Activated CD8-positive, alpha-beta memory T cell treated with anti-CD3 and anti-CD28 coated beads, Interleukin-2, amount 10 ng/mL, durations not matched to agents 7 days and 5 days (primary cell): ENCODE measurements at regions not wholly inside any gene's neighbourhood (a gene's known extent, or its start where the extent isn't known, plus 50 kb on each side); places are given as distances from the start of the nearest gene placed in this dataset.

ENCODE experiments used
- ATAC-seq: fragments of 150-1000 bp; cut with Tn5 transposase; one replicate; pipeline ENCODE4 v1.10.0; 2021; ENCODE audit warnings: moderate library complexity
- CTCF ChIA-PET: fragments of 350-600 bp; sonication (Branson Sonifier 250); formaldehyde crosslinking; loops from one replicate; lab custom pipeline; 2021; ENCODE audit warnings: antibody characterized with exemption; lab: Charles Lee
- DNase-seq: peaks from one replicate; pipeline ENCODE4 v3.0.0-alpha.2; 2020
- H3K27ac Mint-ChIP-seq: one replicate; pipeline ENCODE4 v1.8.0; 2021; ENCODE audit warnings: mild to moderate bottlenecking, mixed read lengths
- H3K27me3 Mint-ChIP-seq: one replicate; pipeline ENCODE4 v1.8.0; 2021; ENCODE audit warnings: mixed read lengths
- H3K36me3 Mint-ChIP-seq: one replicate; pipeline ENCODE4 v1.8.0; 2021; ENCODE audit warnings: mild to moderate bottlenecking, mixed read lengths
- H3K4me1 Mint-ChIP-seq: one replicate; pipeline ENCODE4 v1.8.0; 2021; ENCODE audit warnings: mixed read lengths
- H3K4me3 Mint-ChIP-seq: one replicate; pipeline ENCODE4 v1.8.0; 2021; ENCODE audit warnings: mild to moderate bottlenecking, moderate library complexity, mixed read lengths
- H3K9me3 Mint-ChIP-seq: one replicate; pipeline ENCODE4 v1.8.0; 2022; ENCODE audit warnings: low read depth, mixed read lengths

DNA sequence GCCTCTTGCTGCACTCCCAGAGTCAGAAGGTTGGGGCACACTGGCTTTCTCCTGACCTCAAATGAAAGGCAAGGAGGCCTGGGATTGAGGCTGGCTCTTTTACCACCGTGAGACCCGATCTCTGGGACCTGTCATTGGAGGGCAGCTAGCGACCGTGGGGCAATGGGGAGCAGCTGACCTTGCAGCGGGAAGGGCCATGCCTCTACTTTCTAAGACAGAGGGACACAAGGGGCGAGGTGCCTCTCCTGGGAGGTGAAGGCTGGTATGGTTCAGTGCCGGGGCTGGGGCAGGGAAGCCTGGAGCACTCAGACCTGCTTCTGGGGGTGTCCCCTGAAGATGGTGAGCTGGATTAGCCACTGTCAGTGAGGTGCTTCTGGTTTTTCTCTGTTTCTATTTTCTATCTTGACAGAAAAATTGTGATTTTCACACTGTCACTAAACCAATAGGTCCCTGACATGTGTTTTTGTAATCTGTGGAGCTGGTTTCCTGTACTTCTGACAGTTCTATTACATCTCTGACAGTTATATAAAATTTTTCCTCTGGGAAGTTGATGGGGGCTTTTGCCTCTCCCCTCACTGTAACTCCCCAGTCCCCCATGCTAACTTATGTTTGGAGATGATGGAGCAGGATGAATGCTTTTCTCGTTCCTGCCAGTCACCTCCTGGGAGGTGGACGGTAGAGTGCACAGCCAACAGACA lies 340.8 kb downstream of the RPS24 start:
- Mint-ChIP-seq H3K36me3 (no peaks in the 10 kb centered on the region), H3K9me3 (no peaks in the 10 kb centered on the region), H3K27ac (no peak overlapping the region), H3K27me3 (peaks cover 3% of the 10 kb centered on the region), H3K4me3 (no peak overlapping the region), H3K4me1 (no peaks in the 10 kb centered on the region)
- CTCF ChIA-PET = no interaction called here
- ATAC-seq (no peak), DNase-seq (no peak)

DNA sequence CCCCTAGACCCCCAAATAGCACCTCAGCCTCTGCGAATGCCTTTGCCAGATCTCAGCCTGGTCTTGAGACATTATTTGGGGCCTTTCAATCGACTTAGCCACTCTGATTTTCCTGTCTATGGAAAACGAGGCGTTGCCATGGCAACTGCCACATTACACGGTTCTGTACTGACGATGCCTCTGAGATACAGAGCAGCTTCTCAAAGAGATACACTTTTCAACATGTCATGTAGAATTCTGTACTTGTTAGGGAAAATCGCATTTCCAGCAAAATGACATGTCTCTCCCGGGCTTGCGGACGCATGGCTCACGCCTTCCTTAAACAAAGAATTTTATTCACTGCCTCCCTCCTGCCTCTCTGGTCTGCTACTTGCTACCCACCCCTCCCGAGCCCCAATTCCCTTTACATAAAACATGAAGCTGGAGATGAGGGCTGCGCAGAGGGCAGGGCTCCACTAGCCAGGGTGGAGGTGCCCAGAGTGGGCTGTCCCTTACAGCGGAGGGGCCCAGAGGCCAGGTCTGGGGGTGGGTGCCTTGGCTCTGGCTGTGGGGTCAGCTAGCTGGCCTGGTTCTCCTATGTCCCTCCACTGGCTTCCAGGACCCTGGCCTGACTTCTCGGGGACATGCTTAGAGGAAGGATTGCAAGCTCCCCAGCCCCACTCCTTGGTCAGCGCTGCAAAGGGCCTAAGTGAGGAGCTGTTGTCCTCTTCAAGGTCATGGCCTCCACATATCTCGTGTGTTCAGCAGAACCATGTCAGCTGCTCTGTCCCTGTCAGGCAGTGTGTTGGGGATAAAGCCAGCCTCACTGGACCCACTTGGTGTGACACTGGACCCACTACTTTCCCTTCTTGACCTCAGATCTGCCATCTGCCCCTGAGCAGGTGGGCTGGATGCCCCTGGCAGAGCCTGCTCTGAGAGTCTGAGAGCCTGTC lies 342.5 kb downstream of the RPS24 start:
- Mint-ChIP-seq H3K27me3 (peaks cover 4% of the 10 kb centered on the region), H3K4me3 (no peak overlapping the region), H3K27ac (no peak overlapping the region), H3K4me1 (no peaks in the 10 kb centered on the region), H3K36me3 (no peaks in the 10 kb centered on the region), H3K9me3 (no peaks in the 10 kb centered on the region)
- DNase-seq (no peak), ATAC-seq (no peak)
- CTCF ChIA-PET = no interaction called here

DNA sequence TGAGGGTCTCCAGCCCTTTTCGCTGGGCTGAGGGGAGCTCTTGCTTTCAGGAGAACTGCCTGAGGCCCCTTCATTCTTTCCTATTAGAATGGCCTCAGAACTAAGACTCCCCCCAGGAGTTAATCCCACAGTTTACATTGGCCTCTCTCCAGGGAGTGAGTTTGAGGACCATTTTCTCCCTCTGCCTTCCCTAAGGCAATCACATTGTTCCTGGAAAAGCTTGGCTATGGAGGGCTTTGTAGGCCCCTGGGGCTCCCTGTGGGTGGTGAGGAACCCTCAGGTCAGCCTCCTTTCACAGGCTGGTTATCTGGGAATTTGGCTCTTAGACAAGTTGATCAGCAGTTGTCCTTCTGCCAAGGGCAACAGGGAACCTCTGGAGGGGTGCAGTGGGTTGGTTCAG lies 343.7 kb downstream of the RPS24 start:
- DNase-seq (no peak), ATAC-seq (no peak)
- H3K9me3 Mint-ChIP-seq = no peaks in the 10 kb centered on the region
- CTCF ChIA-PET = no interaction called here
- no peak overlapping the region for H3K4me3 Mint-ChIP-seq
- peaks cover 4% of the 10 kb centered on the region for H3K27me3 Mint-ChIP-seq
- H3K4me1 Mint-ChIP-seq = no peaks in the 10 kb centered on the region
- no peak overlapping the region for H3K27ac Mint-ChIP-seq
- no peaks in the 10 kb centered on the region for H3K36me3 Mint-ChIP-seq

DNA sequence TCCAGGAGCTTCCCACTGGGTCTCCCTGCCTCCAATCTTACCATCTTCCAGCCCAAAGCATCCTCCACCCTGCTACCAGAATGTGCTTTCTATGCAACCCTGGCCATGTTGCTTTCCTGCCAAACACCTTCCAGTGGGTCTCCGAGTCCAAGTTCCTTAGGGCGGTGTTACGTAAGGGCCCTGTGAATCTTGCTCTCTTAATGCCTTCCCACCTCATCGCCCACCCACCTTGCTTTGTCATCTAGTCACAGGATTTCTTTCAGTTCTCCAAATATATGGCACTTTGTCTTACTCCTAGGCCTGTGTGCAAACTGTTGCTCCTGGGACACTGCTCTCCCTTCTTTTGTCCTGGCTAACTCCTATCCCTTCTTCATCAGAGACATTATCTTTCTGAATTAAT lies 344.5 kb downstream of the RPS24 start:
- Mint-ChIP-seq H3K4me1 (no peaks in the 10 kb centered on the region), H3K36me3 (no peaks in the 10 kb centered on the region), H3K27ac (no peak overlapping the region), H3K27me3 (peaks cover 6% of the 10 kb centered on the region), H3K4me3 (no peak overlapping the region), H3K9me3 (no peaks in the 10 kb centered on the region)
- no peak for ATAC-seq
- CTCF ChIA-PET = no interaction called here
- no peak for DNase-seq

DNA sequence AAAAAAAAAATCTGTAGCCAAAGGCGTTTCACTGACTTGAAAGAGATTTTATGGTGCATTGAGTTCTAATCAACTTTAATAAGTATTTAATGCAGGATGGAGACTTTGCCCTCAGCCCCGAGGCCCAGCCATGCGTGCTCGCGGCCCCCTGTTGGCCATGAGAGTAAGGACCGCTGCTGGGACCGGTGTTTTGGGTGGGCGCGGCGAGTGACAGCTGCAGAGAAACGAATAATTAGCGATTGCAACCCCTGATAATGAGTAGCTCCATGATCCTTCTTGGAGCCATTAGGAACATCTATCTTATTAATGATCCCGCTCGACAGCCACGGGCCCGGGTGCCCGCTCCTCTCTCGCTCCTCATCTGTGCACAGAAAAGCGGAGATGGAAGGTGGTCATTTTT lies 347.4 kb downstream of the RPS24 start:
- no peaks in the 10 kb centered on the region for H3K36me3 Mint-ChIP-seq
- no peaks in the 10 kb centered on the region for H3K9me3 Mint-ChIP-seq
- H3K27me3 Mint-ChIP-seq = peaks cover 11% of the 10 kb centered on the region
- ATAC-seq = no peak
- H3K4me3 Mint-ChIP-seq = no peak overlapping the region
- CTCF ChIA-PET = no interaction called here
- no peak overlapping the region for H3K27ac Mint-ChIP-seq
- DNase-seq = no peak
- H3K4me1 Mint-ChIP-seq = no peaks in the 10 kb centered on the region

DNA sequence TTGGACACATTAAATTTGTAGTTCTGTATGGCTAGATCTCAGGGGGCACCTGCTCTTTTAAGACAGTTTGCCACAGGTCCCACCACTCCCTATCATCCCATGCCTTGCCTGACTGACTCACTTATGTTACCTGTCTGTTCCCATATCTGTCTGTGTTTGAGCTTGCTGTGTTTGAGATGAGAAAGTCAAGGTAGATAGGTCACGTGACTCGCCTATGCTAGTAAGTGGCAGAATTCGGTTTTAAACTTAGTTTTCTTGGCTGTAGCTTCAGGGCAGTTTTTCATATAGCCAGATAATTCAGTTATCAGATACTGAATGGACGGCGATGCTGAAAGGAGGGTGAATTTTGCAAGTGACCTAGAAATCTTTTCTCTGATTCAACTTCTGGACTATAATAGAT lies 348.4 kb downstream of the RPS24 start:
- CTCF ChIA-PET = no interaction called here
- ATAC-seq (no peak), DNase-seq (no peak)
- H3K4me1 Mint-ChIP-seq = no peaks in the 10 kb centered on the region
- H3K27me3 Mint-ChIP-seq = peaks cover 11% of the 10 kb centered on the region
- H3K27ac Mint-ChIP-seq = no peak overlapping the region
- H3K4me3 Mint-ChIP-seq = no peak overlapping the region
- H3K36me3 Mint-ChIP-seq = no peaks in the 10 kb centered on the region
- H3K9me3 Mint-ChIP-seq = no peaks in the 10 kb centered on the region

DNA sequence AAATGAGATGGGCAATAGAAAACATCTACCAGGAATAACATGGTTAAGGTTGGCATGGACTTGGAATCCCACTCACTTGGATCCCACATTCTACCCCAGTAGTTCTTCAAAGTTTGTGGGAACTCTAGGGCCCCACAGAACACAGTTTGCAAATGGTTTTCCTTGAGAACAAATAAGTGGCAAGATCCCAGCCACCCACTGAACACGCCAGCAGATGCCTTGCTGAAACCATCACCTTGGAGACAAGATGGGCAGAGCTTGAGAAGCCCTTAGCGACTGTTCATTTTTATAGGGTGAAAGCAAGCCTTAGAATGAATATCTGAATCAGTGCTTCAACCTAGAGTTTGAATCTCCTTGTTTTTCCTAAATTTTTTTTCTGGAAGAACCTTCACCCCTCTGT lies 349.1 kb downstream of the RPS24 start:
- Mint-ChIP-seq H3K9me3 (no peaks in the 10 kb centered on the region), H3K4me1 (no peaks in the 10 kb centered on the region), H3K27me3 (peaks cover 11% of the 10 kb centered on the region), H3K4me3 (no peak overlapping the region), H3K27ac (no peak overlapping the region), H3K36me3 (no peaks in the 10 kb centered on the region)
- ATAC-seq = no peak
- DNase-seq = no peak
- CTCF ChIA-PET = no interaction called here

DNA sequence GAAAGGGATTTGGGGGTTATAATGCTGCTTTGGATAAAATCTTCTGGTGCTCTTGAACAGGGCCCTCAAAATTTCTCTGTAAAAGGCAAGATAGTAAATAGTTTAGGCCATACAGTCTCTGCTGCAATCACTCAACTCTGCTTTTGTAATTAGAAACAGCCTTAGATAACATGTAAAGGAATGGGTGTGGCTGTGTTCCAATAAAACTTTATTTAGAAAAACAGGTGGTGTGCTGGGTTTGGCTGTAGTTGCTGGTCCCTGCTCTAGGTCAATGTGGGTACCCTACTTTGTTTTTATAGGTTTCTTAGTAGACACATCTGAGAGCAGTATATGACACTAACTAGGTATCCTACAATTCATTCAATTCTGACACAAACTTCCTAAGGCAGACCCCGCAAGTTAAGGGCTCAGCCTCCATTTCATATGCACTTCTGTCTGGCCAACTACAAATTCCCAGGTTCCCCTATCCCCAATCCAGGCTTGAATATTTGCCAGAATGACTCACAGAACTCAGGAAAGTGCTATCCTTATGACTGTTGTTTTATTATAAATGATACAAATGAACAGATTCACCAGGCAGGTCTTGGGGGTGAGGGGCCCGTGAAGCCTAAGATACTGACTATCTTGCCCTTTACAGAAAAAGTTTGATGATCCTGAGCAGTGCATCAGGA lies 349.9 kb downstream of the RPS24 start:
- CTCF ChIA-PET = no interaction called here
- H3K27ac Mint-ChIP-seq = no peak overlapping the region
- no peaks in the 10 kb centered on the region for H3K4me1 Mint-ChIP-seq

DNA sequence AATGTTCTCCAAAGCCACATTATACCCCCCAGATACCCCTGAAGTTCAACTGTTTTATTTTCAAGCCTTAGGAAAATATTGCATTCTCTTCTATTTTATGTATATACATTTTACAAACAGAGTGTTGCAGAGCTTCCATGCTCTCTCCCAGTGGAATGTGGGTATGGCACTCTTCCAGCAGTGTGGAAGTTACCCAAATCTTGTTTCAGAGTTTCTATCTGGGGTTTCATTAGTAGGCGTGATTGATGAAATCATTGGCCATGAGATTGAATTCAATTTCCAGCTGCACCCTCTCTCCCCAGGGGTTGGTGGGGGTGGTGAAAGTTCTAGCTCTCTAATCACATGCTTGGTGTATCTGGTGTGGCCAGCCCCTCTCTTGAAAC lies 350.4 kb downstream of the RPS24 start:
- CTCF ChIA-PET = interaction anchor here (0.9 kb wide), 1 partner anchor 337 kb away, joined by 3 read pairs; no protein-coding TSS in a partner anchor
- H3K4me1 Mint-ChIP-seq = no peaks in the 10 kb centered on the region
- no peak for ATAC-seq
- H3K27me3 Mint-ChIP-seq = peaks cover 11% of the 10 kb centered on the region
- no peak overlapping the region for H3K27ac Mint-ChIP-seq
- H3K36me3 Mint-ChIP-seq = no peaks in the 10 kb centered on the region
- DNase-seq = no peak
- no peak overlapping the region for H3K4me3 Mint-ChIP-seq
- no peaks in the 10 kb centered on the region for H3K9me3 Mint-ChIP-seq

More for the DNA sequence above, 349.9 kb downstream of the RPS24 start:
- Mint-ChIP-seq H3K27me3 (peaks cover 11% of the 10 kb centered on the region), H3K36me3 (no peaks in the 10 kb centered on the region), H3K4me3 (no peak overlapping the region), H3K9me3 (no peaks in the 10 kb centered on the region)
- ATAC-seq (no peak), DNase-seq (no peak)

DNA sequence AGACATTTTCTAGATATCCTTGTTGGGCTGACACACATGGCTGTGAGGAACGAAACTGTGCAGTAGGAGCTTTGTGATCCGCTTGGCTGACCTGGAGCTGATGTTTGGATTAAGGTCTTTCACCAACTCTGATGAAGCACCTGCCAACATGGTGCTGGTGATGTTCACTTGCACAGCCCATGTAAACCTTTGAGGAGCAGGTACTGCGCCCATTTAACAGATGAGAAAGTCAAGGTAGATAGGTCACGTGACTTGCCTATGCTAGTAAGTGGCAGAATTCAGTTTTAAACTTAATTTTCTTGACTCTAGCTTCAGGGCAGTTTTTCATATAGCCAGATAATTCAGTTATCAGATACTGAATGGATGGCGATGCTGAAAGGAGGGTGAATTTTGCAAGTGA lies 351.9 kb downstream of the RPS24 start:
- DNase-seq (no peak), ATAC-seq (no peak)
- Mint-ChIP-seq H3K4me3 (no peak overlapping the region), H3K27ac (no peak overlapping the region), H3K9me3 (no peaks in the 10 kb centered on the region), H3K27me3 (peaks cover 9% of the 10 kb centered on the region), H3K36me3 (no peaks in the 10 kb centered on the region), H3K4me1 (no peaks in the 10 kb centered on the region)
- CTCF ChIA-PET = no interaction called here

DNA sequence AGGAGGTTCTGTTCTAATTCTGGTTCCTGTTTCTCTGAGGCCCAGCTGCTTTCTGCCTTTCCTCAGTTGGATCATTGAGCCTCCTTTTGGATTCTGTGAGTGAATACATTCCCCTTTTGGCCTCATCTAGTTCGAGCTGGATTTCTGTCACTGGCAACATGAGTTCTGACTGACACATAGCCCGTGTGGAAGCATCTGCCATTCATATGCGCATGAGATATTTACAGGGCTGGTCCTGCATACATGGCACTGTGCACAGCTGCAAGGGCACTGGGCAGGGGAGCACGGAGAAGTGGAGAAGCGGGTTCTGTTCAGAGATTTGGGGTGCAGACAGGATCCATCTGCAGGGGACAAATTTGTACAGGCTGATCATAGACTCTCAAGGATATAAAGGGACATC lies 352.8 kb downstream of the RPS24 start:
- H3K9me3 Mint-ChIP-seq = no peaks in the 10 kb centered on the region
- no peak overlapping the region for H3K4me3 Mint-ChIP-seq
- H3K27ac Mint-ChIP-seq = no peak overlapping the region
- H3K27me3 Mint-ChIP-seq = peaks cover 9% of the 10 kb centered on the region
- ATAC-seq (no peak), DNase-seq (no peak)
- H3K4me1 Mint-ChIP-seq = no peaks in the 10 kb centered on the region
- CTCF ChIA-PET = no interaction called here
- H3K36me3 Mint-ChIP-seq = no peaks in the 10 kb centered on the region

DNA sequence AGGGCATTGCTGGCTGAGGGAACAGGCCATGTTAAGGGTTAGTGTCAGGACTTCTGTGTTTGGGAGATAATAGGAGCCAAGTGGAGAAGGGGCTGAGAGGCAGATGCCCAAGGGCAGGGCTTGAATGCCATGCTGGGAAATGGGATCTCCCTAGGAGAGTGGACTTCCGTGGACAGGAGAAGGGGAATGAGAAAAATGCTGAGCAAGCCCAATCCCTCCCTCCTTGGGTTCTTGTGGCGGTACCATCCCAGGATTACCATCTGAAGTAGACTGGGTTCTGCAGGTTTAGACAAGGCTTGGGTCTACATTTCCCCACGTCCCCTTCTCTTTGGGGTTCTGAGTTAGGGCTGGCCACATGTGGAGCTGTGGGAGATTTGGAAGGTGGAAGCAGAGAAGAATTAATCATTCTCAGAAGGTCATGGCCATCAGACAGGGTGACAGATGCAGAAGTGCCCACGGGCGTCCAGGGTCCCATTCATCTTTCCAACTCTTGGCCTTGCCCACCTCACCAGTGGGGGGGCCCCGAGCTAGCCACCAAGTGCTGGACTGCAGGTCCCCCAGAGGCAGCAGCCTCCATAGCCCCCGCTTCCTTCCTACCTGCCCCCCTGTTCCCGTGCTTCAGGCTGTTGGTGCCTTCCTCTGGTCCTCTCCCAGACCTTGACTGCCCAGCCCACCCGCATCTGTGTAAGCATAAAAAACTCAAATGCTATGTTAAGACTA lies 354.8 kb downstream of the RPS24 start:
- Mint-ChIP-seq H3K36me3 (no peaks in the 10 kb centered on the region), H3K4me1 (no peaks in the 10 kb centered on the region), H3K9me3 (no peaks in the 10 kb centered on the region), H3K4me3 (no peak overlapping the region), H3K27ac (no peak overlapping the region), H3K27me3 (peaks cover 7% of the 10 kb centered on the region)
- DNase-seq = no peak
- ATAC-seq = no peak
- CTCF ChIA-PET = no interaction called here

DNA sequence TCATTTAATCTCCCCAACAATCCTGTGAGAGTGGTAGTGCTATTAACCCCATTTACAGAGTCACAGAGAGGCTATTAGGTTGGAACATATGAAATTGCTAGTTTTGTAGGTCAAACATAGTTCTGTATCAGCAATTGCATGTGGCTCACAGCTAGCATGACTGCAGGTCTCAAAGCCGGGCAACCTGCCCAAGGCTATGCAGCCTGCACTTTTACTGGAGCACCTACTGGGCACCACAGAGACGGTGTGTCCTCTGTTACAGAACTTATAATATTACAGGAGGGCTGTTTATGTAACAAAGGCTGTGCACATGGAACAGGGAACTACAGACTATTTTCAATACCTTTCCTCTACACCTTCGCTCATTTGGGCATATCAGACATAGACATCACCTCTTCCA lies 355.8 kb downstream of the RPS24 start:
- H3K36me3 Mint-ChIP-seq = no peaks in the 10 kb centered on the region
- no peak overlapping the region for H3K27ac Mint-ChIP-seq
- DNase-seq (no peak), ATAC-seq (no peak)
- H3K4me3 Mint-ChIP-seq = no peak overlapping the region
- H3K27me3 Mint-ChIP-seq = peaks cover 7% of the 10 kb centered on the region
- H3K4me1 Mint-ChIP-seq = no peaks in the 10 kb centered on the region
- CTCF ChIA-PET = no interaction called here
- no peaks in the 10 kb centered on the region for H3K9me3 Mint-ChIP-seq
